Neutrophil (primary cell): ENCODE measurements at regions not wholly inside any gene's neighbourhood (a gene's known extent, or its start where the extent isn't known, plus 50 kb on each side); places are given as distances from the start of the nearest gene placed in this dataset.

Source experiments
- H3K27ac ChIP-seq: fragments of 200-600 bp; sonication (generic); 2 replicates; pipeline ENCODE4 v1.5.1; 2016; ENCODE audit warnings: mild to moderate bottlenecking, moderate library complexity
- H3K27me3 ChIP-seq: fragments of 200-600 bp; sonication (generic); 2 replicates; pipeline ENCODE4 v1.6.0; 2016; ENCODE audit warnings: mild to moderate bottlenecking
- H3K36me3 ChIP-seq: fragments of 200-600 bp; sonication (generic); 2 replicates; pipeline ENCODE4 v1.5.1; 2017
- H3K4me1 ChIP-seq, 2 experiments: fragments of 200-600 bp in 1 of 2; sonication (generic) in 1 of 2; 1 replicate in 1 of 2; 2 replicates in 1 of 2; pipeline versions ENCODE4 v1.5.1 to v1.6.1; 2013 to 2016; ENCODE audit warnings: low read depth in 1 of 2, low read length in 1 of 2, mild to moderate bottlenecking in 1 of 2, moderate library complexity in 1 of 2; ENCODE audit not compliant: control insufficient read depth in 1 of 2, insufficient read depth in 1 of 2
- H3K4me3 ChIP-seq, 2 experiments: fragments of 200-600 bp in 1 of 2; sonication (generic) in 1 of 2; 1 replicate in 1 of 2; 2 replicates in 1 of 2; pipeline ENCODE4 v1.5.1; 2013 to 2016; ENCODE audit warnings: low read depth in 1 of 2, low read length in 1 of 2, mild to moderate bottlenecking in 1 of 2, moderate library complexity in 1 of 2
- H3K9me3 ChIP-seq: fragments of 200-600 bp; sonication (generic); 2 replicates; pipeline ENCODE4 v1.5.1; 2016
- TF ChIP-seq, protein P1 (sequence below): fragments of 200-600 bp; sonication (generic); IDR thresholded peaks from 2 replicates; pipeline ENCODE4 v1.5.1; 2016; ENCODE audit warnings: antibody characterized with exemption

DNA sequence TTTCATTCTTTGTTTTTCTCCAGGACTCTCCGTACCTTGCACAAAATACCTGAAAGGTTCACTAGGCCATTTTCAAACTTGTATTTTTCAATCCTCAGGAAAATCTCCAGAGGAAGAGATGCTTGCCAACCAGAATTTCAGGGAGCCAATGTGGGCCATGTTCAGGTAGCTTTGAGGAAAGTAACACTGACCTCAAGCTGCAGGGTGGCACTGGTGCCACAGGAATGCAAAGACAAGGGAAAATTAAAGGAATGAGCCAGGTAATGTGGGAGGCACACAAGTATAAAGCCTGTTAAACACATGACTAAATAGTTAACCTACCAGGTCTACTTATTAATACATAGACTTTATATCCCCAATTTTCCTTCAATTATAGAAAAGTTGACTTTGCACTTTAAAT lies 51.9 kb upstream of the GAP43 start:
- Histone ChIP-seq H3K4me3 (no peak overlapping the region), H3K36me3 (no peaks in the 10 kb centered on the region), H3K27ac (no peak overlapping the region), H3K27me3 (no peaks in the 10 kb centered on the region), H3K4me1 (no peaks in the 10 kb centered on the region), H3K9me3 (no peaks in the 10 kb centered on the region)
- TF ChIP-seq, protein P1, sequence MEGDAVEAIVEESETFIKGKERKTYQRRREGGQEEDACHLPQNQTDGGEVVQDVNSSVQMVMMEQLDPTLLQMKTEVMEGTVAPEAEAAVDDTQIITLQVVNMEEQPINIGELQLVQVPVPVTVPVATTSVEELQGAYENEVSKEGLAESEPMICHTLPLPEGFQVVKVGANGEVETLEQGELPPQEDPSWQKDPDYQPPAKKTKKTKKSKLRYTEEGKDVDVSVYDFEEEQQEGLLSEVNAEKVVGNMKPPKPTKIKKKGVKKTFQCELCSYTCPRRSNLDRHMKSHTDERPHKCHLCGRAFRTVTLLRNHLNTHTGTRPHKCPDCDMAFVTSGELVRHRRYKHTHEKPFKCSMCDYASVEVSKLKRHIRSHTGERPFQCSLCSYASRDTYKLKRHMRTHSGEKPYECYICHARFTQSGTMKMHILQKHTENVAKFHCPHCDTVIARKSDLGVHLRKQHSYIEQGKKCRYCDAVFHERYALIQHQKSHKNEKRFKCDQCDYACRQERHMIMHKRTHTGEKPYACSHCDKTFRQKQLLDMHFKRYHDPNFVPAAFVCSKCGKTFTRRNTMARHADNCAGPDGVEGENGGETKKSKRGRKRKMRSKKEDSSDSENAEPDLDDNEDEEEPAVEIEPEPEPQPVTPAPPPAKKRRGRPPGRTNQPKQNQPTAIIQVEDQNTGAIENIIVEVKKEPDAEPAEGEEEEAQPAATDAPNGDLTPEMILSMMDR, result no peak
